ENCODE measurements at regions not wholly inside any gene's neighbourhood (a gene's known extent, or its start where the extent isn't known, plus 50 kb on each side); places are given as distances from the start of the nearest gene placed in this dataset.

GRCh38 chrX:36534900-36535299 is 473.3 kb upstream of the FAM47C start:
- in situ Hi-C loops (cut with MboI): no loop called here
- DNase-seq: no peak
- TF ChIP-seq EZH2 (IDR thresholded peaks at IDR 0.05; ENCODE audit: insufficient read depth, poor library complexity, severe bottlenecking) (no peak), EZH2phosphoT487 (IDR thresholded peaks at IDR 0.05; ENCODE audit: insufficient read depth, low read depth) (no peak)
- Histone ChIP-seq H3K9me3 (ENCODE audit: low read depth) (no peaks in the 10 kb centered on the region), H3K4me2 (ENCODE audit: unreplicated experiment) (no peak overlapping the region), H3K9me2 (ENCODE audit: insufficient read depth) (no peaks in the 10 kb centered on the region), H3K4me1 (ENCODE audit: insufficient read depth) (no peaks in the 10 kb centered on the region), H3F3A (ENCODE audit: insufficient read depth) (no peaks in the 10 kb centered on the region), H3K4me3 (no peak overlapping the region), H3K9ac (no peak overlapping the region), H3K27me3 (replicated peaks; ENCODE audit: insufficient read depth) (no peaks in the 10 kb centered on the region), H3K27ac (no peak overlapping the region), H3K36me3 (ENCODE audit: low read depth) (no peaks in the 10 kb centered on the region), H3K79me2 (ENCODE audit: insufficient read depth) (no peaks in the 10 kb centered on the region), H2AFZ (no peak overlapping the region), H4K20me1 (ENCODE audit: insufficient read depth) (no peaks in the 10 kb centered on the region)
- 19 to 20% methylated on average over 3 to 6 of the region's 6 CpGs for WGBS, 2 experiments (ENCODE audit: low coverage in 1 of 2, low lambda C conversion rate in 2 of 2, missing lambda C conversion rate in 2 of 2)

- no peak for TF ChIP-seq EZH2phosphoT487 (IDR thresholded peaks at IDR 0.05; ENCODE audit: insufficient read depth, low read depth)
- no peak for TF ChIP-seq EZH2 (IDR thresholded peaks at IDR 0.05; ENCODE audit: insufficient read depth, poor library complexity, severe bottlenecking)
- Histone ChIP-seq H3K9me3 (ENCODE audit: low read depth) (no peaks in the 10 kb centered on the region), H3K27me3 (replicated peaks; ENCODE audit: insufficient read depth) (no peaks in the 10 kb centered on the region), H4K20me1 (ENCODE audit: insufficient read depth) (no peaks in the 10 kb centered on the region), H2AFZ (no peak overlapping the region), H3F3A (ENCODE audit: insufficient read depth) (no peaks in the 10 kb centered on the region), H3K4me3 (no peak overlapping the region), H3K9ac (no peak overlapping the region), H3K36me3 (ENCODE audit: low read depth) (no peaks in the 10 kb centered on the region), H3K79me2 (ENCODE audit: insufficient read depth) (no peaks in the 10 kb centered on the region), H3K27ac (no peak overlapping the region), H3K4me1 (ENCODE audit: insufficient read depth) (no peaks in the 10 kb centered on the region), H3K4me2 (ENCODE audit: unreplicated experiment) (no peak overlapping the region), H3K9me2 (ENCODE audit: insufficient read depth) (no peaks in the 10 kb centered on the region)
- in situ Hi-C loops (cut with MboI): no loop called here
- DNase-seq: no peak
- 0% methylated on average over 1 of the region's 1 CpG for WGBS, 2 experiments (ENCODE audit: low coverage in 1 of 2, low lambda C conversion rate in 2 of 2, missing lambda C conversion rate in 2 of 2)
Observed at GRCh38 chrX:36543499-36543898, 464.7 kb upstream of the FAM47C start.

GRCh38 chrX:36562986-36563385 is 445.2 kb upstream of the FAM47C start:
- Histone ChIP-seq H3K4me3 (no peak overlapping the region), H3K9ac (no peak overlapping the region), H3K9me3 (ENCODE audit: low read depth) (no peaks in the 10 kb centered on the region), H3K79me2 (ENCODE audit: insufficient read depth) (no peaks in the 10 kb centered on the region), H3K36me3 (ENCODE audit: low read depth) (no peaks in the 10 kb centered on the region), H3K4me2 (ENCODE audit: unreplicated experiment) (no peak overlapping the region), H2AFZ (no peak overlapping the region), H3K27ac (no peak overlapping the region), H3K9me2 (ENCODE audit: insufficient read depth) (no peaks in the 10 kb centered on the region), H3K27me3 (replicated peaks; ENCODE audit: insufficient read depth) (no peaks in the 10 kb centered on the region), H3K4me1 (ENCODE audit: insufficient read depth) (no peaks in the 10 kb centered on the region), H3F3A (ENCODE audit: insufficient read depth) (no peaks in the 10 kb centered on the region), H4K20me1 (ENCODE audit: insufficient read depth) (no peaks in the 10 kb centered on the region)
- TF ChIP-seq EZH2phosphoT487 (IDR thresholded peaks at IDR 0.05; ENCODE audit: insufficient read depth, low read depth): no peak
- TF ChIP-seq EZH2 (IDR thresholded peaks at IDR 0.05; ENCODE audit: insufficient read depth, poor library complexity, severe bottlenecking): no peak
- WGBS, 2 experiments (ENCODE audit: low coverage in 1 of 2, low lambda C conversion rate in 2 of 2, missing lambda C conversion rate in 2 of 2): 0 to 14% methylated on average over 2 of the region's 2 CpGs
- in situ Hi-C loops (cut with MboI): no loop called here
- no peak for DNase-seq

GRCh38 chrX:36568946-36569345 is 439.2 kb upstream of the FAM47C start:
- WGBS, 2 experiments (ENCODE audit: low coverage in 1 of 2, low lambda C conversion rate in 2 of 2, missing lambda C conversion rate in 2 of 2): 12 to 23% methylated on average over 1 of the region's 1 CpG
- H3K4me3 ChIP-seq: no peak overlapping the region
- no peaks in the 10 kb centered on the region for H3K9me3 ChIP-seq (ENCODE audit: low read depth)
- H3K4me1 ChIP-seq (ENCODE audit: insufficient read depth): no peaks in the 10 kb centered on the region
- no peak overlapping the region for H3K27ac ChIP-seq
- H3K27me3 ChIP-seq (replicated peaks; ENCODE audit: insufficient read depth): no peaks in the 10 kb centered on the region
- DNase-seq: no peak
- H3K4me2 ChIP-seq (ENCODE audit: unreplicated experiment): no peak overlapping the region
- no peaks in the 10 kb centered on the region for H3K79me2 ChIP-seq (ENCODE audit: insufficient read depth)
- H4K20me1 ChIP-seq (ENCODE audit: insufficient read depth): no peaks in the 10 kb centered on the region
- H2AFZ ChIP-seq: no peak overlapping the region
- no peaks in the 10 kb centered on the region for H3K9me2 ChIP-seq (ENCODE audit: insufficient read depth)
- no peak overlapping the region for H3K9ac ChIP-seq
- no peaks in the 10 kb centered on the region for H3K36me3 ChIP-seq (ENCODE audit: low read depth)
- TF ChIP-seq EZH2 (IDR thresholded peaks at IDR 0.05; ENCODE audit: insufficient read depth, poor library complexity, severe bottlenecking) (no peak), EZH2phosphoT487 (IDR thresholded peaks at IDR 0.05; ENCODE audit: insufficient read depth, low read depth) (no peak)
- in situ Hi-C loops (cut with MboI): no loop called here
- H3F3A ChIP-seq (ENCODE audit: insufficient read depth): no peaks in the 10 kb centered on the region

- Histone ChIP-seq H3K4me3 (no peak overlapping the region), H2AFZ (no peak overlapping the region), H3K36me3 (ENCODE audit: low read depth) (no peaks in the 10 kb centered on the region), H4K20me1 (ENCODE audit: insufficient read depth) (no peaks in the 10 kb centered on the region), H3K27ac (no peak overlapping the region), H3K4me2 (ENCODE audit: unreplicated experiment) (no peak overlapping the region), H3F3A (ENCODE audit: insufficient read depth) (no peaks in the 10 kb centered on the region), H3K9me2 (ENCODE audit: insufficient read depth) (no peaks in the 10 kb centered on the region), H3K4me1 (ENCODE audit: insufficient read depth) (no peaks in the 10 kb centered on the region), H3K9me3 (ENCODE audit: low read depth) (no peaks in the 10 kb centered on the region), H3K79me2 (ENCODE audit: insufficient read depth) (no peaks in the 10 kb centered on the region), H3K9ac (no peak overlapping the region), H3K27me3 (replicated peaks; ENCODE audit: insufficient read depth) (no peaks in the 10 kb centered on the region)
- DNase-seq: no peak
- in situ Hi-C loops (cut with MboI): no loop called here
- TF ChIP-seq EZH2phosphoT487 (IDR thresholded peaks at IDR 0.05; ENCODE audit: insufficient read depth, low read depth) (no peak), EZH2 (IDR thresholded peaks at IDR 0.05; ENCODE audit: insufficient read depth, poor library complexity, severe bottlenecking) (no peak)
- 0 to 9% methylated on average over 2 of the region's 2 CpGs for WGBS, 2 experiments (ENCODE audit: low coverage in 1 of 2, low lambda C conversion rate in 2 of 2, missing lambda C conversion rate in 2 of 2)
Observed at GRCh38 chrX:36573720-36574119, 434.4 kb upstream of the FAM47C start.

Data from GM23248 (cell line).